GM12892 (cell line): ENCODE measurements at regions not wholly inside any gene's neighbourhood (a gene's known extent, or its start where the extent isn't known, plus 50 kb on each side); places are given as distances from the start of the nearest gene placed in this dataset.
"Not testable (repeated sequence)": the region's sequence is repeated elsewhere in the genome, so short reads cannot be mapped to it uniquely, and the experiment has no call there.

ENCODE experiments used
- POLR2A ChIP-seq: IDR thresholded peaks from 2 replicates; pipeline ENCODE4 v1.6.1; 2011; ENCODE audit warnings: low read depth, low read length, control low read depth
- POLR2AphosphoS5 ChIP-seq: IDR thresholded peaks from 2 replicates; pipeline ENCODE4 v1.6.1; 2011; ENCODE audit warnings: low read depth, low read length, control low read depth
- TAF1 ChIP-seq: IDR thresholded peaks from 2 replicates; pipeline ENCODE4 v1.6.1; 2011; ENCODE audit warnings: low read depth, mild to moderate bottlenecking, control low read depth, low read length, borderline replicate concordance

DNA sequence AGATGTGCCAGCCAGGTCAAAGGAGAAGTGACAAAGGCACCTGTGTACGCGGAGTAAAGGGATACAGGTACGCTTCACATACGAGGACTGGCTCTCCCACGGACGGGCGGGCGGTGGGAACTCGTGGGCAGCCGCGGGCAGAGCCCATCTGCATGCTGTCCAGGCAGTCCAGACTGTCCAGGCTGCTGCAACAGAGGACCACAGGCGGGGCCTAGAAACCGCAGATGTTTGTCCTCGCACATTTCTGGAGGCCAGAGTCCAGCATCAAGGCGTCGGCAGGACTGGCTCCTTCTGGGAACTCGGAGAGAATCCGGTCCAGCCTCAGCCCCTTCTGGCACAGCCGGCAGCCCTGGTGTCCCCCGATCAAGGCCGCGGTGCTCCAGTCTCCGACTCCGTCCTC is 5464.3 kb upstream of the TPTE start:
- not testable (repeated sequence) for TF ChIP-seq TAF1, POLR2A, POLR2AphosphoS5
